ENCODE measurements at regions not wholly inside any gene's neighbourhood (a gene's known extent, or its start where the extent isn't known, plus 50 kb on each side); places are given as distances from the start of the nearest gene placed in this dataset.

- H3K27me3 Mint-ChIP-seq (ENCODE audit: low read depth, unreplicated experiment), result no peaks in the 10 kb centered on the region
- TF ChIP-seq EZH2 (IDR thresholded peaks at IDR 0.05; ENCODE audit: insufficient read depth, low read length), result no peak
- TF ChIP-seq CTCF (IDR thresholded peaks at IDR 0.05; ENCODE audit: insufficient read depth, low read depth, low read length), result no peak
- Histone ChIP-seq H3K9me3 (ENCODE audit: insufficient read depth, low read depth, low read length) (no peaks in the 10 kb centered on the region), H2AFZ (ENCODE audit: low read depth, low read length) (no peak overlapping the region), H3K79me2 (ENCODE audit: insufficient read depth, low read length) (no peaks in the 10 kb centered on the region), H3K4me3 (ENCODE audit: insufficient read depth, low read depth, low read length) (no peak overlapping the region), H4K20me1 (ENCODE audit: insufficient read depth, low read length) (no peaks in the 10 kb centered on the region), H3K36me3 (ENCODE audit: insufficient read depth, low read length) (no peaks in the 10 kb centered on the region), H3K27ac (ENCODE audit: low read depth, low read length) (no peak overlapping the region), H3K4me2 (ENCODE audit: low read length) (no peak overlapping the region), H3K4me1 (ENCODE audit: insufficient read depth, low read length) (no peaks in the 10 kb centered on the region), H3K9ac (ENCODE audit: low read length) (no peak overlapping the region), H3K27me3 (ENCODE audit: insufficient read depth, low read length) (no peaks in the 10 kb centered on the region)
- H3K4me1 Mint-ChIP-seq (ENCODE audit: low read depth, unreplicated experiment), result no peaks in the 10 kb centered on the region
- peaks cover 1% of the 10 kb centered on the region for H3K9me3 Mint-ChIP-seq (ENCODE audit: unreplicated experiment)
- no peak for DNase-seq (ENCODE audit: low read depth)
- H3K4me3 Mint-ChIP-seq (ENCODE audit: unreplicated experiment), result no peak overlapping the region
- no peak overlapping the region for H3K27ac Mint-ChIP-seq (ENCODE audit: unreplicated experiment)
- H3K36me3 Mint-ChIP-seq (ENCODE audit: low read depth, unreplicated experiment), result no peaks in the 10 kb centered on the region
- FAIRE-seq, result no peak
These were observed 80.3 kb upstream of the PIAS1 start for GRCh38 chr15:67973846-67974245.

- H3K4me1 ChIP-seq (ENCODE audit: insufficient read depth, low read length), result no peaks in the 10 kb centered on the region
- TF ChIP-seq EZH2 (IDR thresholded peaks at IDR 0.05; ENCODE audit: insufficient read depth, low read length), result no peak
- TF ChIP-seq CTCF (IDR thresholded peaks at IDR 0.05; ENCODE audit: insufficient read depth, low read depth, low read length), result no peak
These were observed 77.5 kb upstream of the PIAS1 start for GRCh38 chr15:67976506-67977073.

GRCh38 chr15:67977414-67978089 is 76.6 kb upstream of the PIAS1 start:
- Histone ChIP-seq H3K79me2 (ENCODE audit: insufficient read depth, low read length) (no peaks in the 10 kb centered on the region), H3K4me3 (ENCODE audit: insufficient read depth, low read depth, low read length) (no peak overlapping the region), H3K4me2 (ENCODE audit: low read length) (no peak overlapping the region), H3K4me1 (ENCODE audit: insufficient read depth, low read length) (no peaks in the 10 kb centered on the region), H3K9me3 (ENCODE audit: insufficient read depth, low read depth, low read length) (peaks cover 4% of the 10 kb centered on the region), H3K9ac (ENCODE audit: low read length) (no peak overlapping the region), H2AFZ (ENCODE audit: low read depth, low read length) (no peak overlapping the region), H4K20me1 (ENCODE audit: insufficient read depth, low read length) (no peaks in the 10 kb centered on the region), H3K36me3 (ENCODE audit: insufficient read depth, low read length) (no peaks in the 10 kb centered on the region), H3K27me3 (ENCODE audit: insufficient read depth, low read length) (no peaks in the 10 kb centered on the region), H3K27ac (ENCODE audit: low read depth, low read length) (no peak overlapping the region)
- FAIRE-seq (no peak), DNase-seq (ENCODE audit: low read depth) (no peak)
- Mint-ChIP-seq H3K27me3 (ENCODE audit: low read depth, unreplicated experiment) (no peaks in the 10 kb centered on the region), H3K9me3 (ENCODE audit: unreplicated experiment) (peaks cover 1% of the 10 kb centered on the region), H3K4me1 (ENCODE audit: low read depth, unreplicated experiment) (no peaks in the 10 kb centered on the region), H3K4me3 (ENCODE audit: unreplicated experiment) (no peak overlapping the region), H3K27ac (ENCODE audit: unreplicated experiment) (no peak overlapping the region), H3K36me3 (ENCODE audit: low read depth, unreplicated experiment) (no peaks in the 10 kb centered on the region)
- TF ChIP-seq CTCF (IDR thresholded peaks at IDR 0.05; ENCODE audit: insufficient read depth, low read depth, low read length) (no peak), EZH2 (IDR thresholded peaks at IDR 0.05; ENCODE audit: insufficient read depth, low read length) (no peak)

More at GRCh38 chr15:67976506-67977073, 77.5 kb upstream of the PIAS1 start:
- Histone ChIP-seq H3K27ac (ENCODE audit: low read depth, low read length) (no peak overlapping the region), H3K9me3 (ENCODE audit: insufficient read depth, low read depth, low read length) (peaks cover 4% of the 10 kb centered on the region), H3K27me3 (ENCODE audit: insufficient read depth, low read length) (no peaks in the 10 kb centered on the region), H3K9ac (ENCODE audit: low read length) (no peak overlapping the region), H2AFZ (ENCODE audit: low read depth, low read length) (no peak overlapping the region), H3K4me2 (ENCODE audit: low read length) (no peak overlapping the region), H3K79me2 (ENCODE audit: insufficient read depth, low read length) (no peaks in the 10 kb centered on the region), H4K20me1 (ENCODE audit: insufficient read depth, low read length) (no peaks in the 10 kb centered on the region), H3K4me3 (ENCODE audit: insufficient read depth, low read depth, low read length) (no peak overlapping the region), H3K36me3 (ENCODE audit: insufficient read depth, low read length) (no peaks in the 10 kb centered on the region)
- FAIRE-seq, result no peak
- no peak for DNase-seq (ENCODE audit: low read depth)
- Mint-ChIP-seq H3K4me3 (ENCODE audit: unreplicated experiment) (no peak overlapping the region), H3K4me1 (ENCODE audit: low read depth, unreplicated experiment) (no peaks in the 10 kb centered on the region), H3K27me3 (ENCODE audit: low read depth, unreplicated experiment) (no peaks in the 10 kb centered on the region), H3K9me3 (ENCODE audit: unreplicated experiment) (peaks cover 1% of the 10 kb centered on the region), H3K27ac (ENCODE audit: unreplicated experiment) (no peak overlapping the region), H3K36me3 (ENCODE audit: low read depth, unreplicated experiment) (no peaks in the 10 kb centered on the region)

Measured in astrocyte (in vitro differentiated cells and primary cell).